RWPE1 (cell line): ENCODE measurements at regions not wholly inside any gene's neighbourhood (a gene's known extent, or its start where the extent isn't known, plus 50 kb on each side); places are given as distances from the start of the nearest gene placed in this dataset.
A peak's percentile ranks its signal among the peaks of the same experiment; 100 is the strongest.

ENCODE experiments used
- CTCF ChIA-PET: fragments of 350-600 bp; sonication (Branson Sonifier 250); formaldehyde crosslinking; extraction: SDS; loops from one replicate; lab custom pipeline; 2021; lab: Yijun Ruan, JAX
- POLR2A ChIA-PET: fragments of 400-600 bp; formaldehyde crosslinking; extraction: SDS; loops from one replicate; lab custom pipeline; 2020; ENCODE audit warnings: antibody characterized with exemption; ENCODE audit not compliant: low non-redundant PET; lab: Yijun Ruan, JAX
- DNase-seq: peaks from one replicate; pipeline ENCODE4 v3.0.0; 2012; ENCODE audit warnings: low spot score
- H3K27ac ChIP-seq: fragments of 450-650 bp; 2 replicates; pipeline ENCODE4 v1.5.1; 2017
- TF ChIP-seq, protein P1 (sequence below): fragments of 450-650 bp; conservative IDR thresholded peaks from 2 replicates; pipeline ENCODE4 v1.5.1; 2017; ENCODE audit warnings: low read depth, mild to moderate bottlenecking

DNA sequence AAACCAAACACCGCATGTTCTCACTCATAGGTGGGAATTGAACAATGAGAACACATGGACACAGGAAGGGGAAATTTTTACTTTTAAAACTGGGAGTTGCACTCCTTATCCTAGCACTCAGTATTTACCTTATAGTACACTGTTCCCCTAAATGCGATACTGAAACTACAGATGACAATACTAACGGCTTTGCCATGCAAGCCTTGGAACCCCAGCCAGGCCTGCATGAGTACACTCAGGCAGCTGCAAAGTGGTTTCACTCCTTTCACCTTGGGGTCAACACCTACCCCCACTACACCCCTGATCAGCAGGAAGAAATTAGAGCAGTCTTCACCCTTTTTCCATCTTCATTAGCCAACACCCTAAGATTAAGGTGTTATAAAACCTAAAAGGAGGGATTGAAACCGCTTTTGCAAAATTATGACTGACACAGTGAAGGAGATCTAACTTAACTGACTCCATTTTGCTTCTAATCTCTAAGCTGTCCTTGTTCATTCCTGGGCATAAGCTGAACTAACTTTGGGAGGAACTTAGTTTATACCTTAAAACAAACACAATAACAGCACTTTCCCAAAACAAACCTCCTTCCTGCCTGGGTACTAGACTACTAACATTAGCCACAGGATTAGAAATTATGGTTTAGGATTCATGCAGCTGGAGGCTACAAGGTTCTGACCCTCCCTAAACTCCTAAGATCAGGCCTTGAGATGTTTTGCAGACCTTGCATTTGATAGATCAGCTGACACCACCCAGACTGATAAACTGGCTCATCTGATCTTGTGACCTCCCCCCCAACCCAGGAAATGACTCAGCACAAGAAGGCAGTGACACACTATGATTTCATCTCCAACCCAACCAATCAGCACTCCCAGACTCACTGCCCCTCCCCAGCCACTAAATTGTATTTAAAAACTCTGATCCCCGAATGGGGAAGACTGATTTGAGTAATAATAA, 452.1 kb upstream of the PPP2R3A start:
- ChIA-PET POLR2A (no interaction called here), CTCF (no interaction called here)
- H3K27ac ChIP-seq = no peak overlapping the region
- peak; percentile 53 for DNase-seq
- TF ChIP-seq, protein P1, sequence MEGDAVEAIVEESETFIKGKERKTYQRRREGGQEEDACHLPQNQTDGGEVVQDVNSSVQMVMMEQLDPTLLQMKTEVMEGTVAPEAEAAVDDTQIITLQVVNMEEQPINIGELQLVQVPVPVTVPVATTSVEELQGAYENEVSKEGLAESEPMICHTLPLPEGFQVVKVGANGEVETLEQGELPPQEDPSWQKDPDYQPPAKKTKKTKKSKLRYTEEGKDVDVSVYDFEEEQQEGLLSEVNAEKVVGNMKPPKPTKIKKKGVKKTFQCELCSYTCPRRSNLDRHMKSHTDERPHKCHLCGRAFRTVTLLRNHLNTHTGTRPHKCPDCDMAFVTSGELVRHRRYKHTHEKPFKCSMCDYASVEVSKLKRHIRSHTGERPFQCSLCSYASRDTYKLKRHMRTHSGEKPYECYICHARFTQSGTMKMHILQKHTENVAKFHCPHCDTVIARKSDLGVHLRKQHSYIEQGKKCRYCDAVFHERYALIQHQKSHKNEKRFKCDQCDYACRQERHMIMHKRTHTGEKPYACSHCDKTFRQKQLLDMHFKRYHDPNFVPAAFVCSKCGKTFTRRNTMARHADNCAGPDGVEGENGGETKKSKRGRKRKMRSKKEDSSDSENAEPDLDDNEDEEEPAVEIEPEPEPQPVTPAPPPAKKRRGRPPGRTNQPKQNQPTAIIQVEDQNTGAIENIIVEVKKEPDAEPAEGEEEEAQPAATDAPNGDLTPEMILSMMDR = no peak

DNA sequence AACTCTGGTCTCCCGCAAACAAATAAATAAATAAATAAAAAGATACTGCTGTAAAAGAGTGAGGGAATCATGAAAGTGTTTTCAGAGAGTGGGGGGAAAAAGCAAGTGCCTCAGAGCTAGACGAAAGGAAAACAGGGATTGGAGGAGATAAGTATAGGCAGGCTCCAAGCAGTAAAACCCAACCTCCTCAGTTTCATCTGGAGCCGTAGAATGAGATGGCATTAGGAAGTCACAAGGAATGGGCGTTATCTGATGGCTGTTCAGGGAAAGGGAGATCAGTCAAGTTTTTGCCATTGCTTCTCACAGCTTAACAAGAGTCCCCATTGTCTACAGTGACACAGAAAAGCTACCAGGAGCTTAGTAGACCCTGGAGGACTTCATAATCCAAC, 451.5 kb upstream of the PPP2R3A start:
- POLR2A ChIA-PET = no interaction called here
- no peak overlapping the region for H3K27ac ChIP-seq
- CTCF ChIA-PET = no interaction called here
- no peak for DNase-seq
- TF ChIP-seq, protein P1 = no peak

DNA sequence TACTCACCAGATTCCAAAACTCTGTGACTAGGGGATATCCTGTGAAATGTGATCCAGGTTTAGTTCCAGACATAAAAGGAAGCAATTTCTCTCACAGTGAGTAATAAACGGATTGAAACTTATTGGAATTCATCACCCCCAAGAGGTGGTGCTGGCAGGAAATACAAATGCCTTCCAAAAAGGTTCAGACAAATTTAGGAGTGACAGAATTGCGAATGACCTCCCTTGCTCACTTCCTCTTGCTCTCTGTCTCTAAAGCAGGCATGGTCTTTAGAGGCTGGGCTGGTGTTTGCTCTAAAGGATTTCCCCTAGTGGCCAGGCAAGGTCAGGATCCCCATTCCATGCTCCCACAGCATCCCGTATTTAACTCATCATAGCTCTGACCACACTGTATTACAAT, 449.4 kb upstream of the PPP2R3A start:
- no peak overlapping the region for H3K27ac ChIP-seq
- POLR2A ChIA-PET = interaction anchor here (0.5 kb wide), 1 partner anchor 76 kb away, joined by 4 read pairs; no protein-coding TSS in a partner anchor
- DNase-seq = no peak
- CTCF ChIA-PET = no interaction called here
- TF ChIP-seq, protein P1 = no peak

DNA sequence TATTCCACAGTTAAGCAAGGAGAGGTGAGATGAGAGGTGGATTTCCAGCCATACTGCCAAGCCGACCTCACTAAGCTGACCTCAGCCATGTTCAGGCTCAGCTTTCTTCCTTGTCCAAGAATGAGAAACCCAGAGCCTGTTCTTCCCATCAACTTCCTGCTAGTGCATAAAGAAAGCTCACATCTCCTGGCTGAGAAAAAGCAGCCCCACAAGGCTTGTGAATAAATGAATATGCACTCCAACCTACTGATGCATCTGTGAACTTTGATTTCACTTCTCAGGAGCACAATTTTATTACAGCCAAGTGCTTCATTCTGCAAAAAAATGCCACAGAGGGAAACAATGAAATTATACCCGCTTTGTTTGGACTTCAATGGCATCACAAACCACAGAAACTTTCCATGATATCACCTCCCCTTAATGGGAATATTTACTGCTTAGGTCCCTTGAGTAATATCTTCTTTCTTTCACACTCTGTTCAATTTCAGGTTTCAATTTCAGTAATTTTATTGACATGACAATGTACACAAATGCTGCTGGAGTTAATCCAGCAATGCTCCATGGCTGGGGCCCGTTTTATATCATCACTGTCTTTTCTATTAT, 437.0 kb upstream of the PPP2R3A start:
- ChIA-PET CTCF (no interaction called here), POLR2A (no interaction called here)
- no peak overlapping the region for H3K27ac ChIP-seq
- TF ChIP-seq, protein P1 = no peak
- no peak for DNase-seq

DNA sequence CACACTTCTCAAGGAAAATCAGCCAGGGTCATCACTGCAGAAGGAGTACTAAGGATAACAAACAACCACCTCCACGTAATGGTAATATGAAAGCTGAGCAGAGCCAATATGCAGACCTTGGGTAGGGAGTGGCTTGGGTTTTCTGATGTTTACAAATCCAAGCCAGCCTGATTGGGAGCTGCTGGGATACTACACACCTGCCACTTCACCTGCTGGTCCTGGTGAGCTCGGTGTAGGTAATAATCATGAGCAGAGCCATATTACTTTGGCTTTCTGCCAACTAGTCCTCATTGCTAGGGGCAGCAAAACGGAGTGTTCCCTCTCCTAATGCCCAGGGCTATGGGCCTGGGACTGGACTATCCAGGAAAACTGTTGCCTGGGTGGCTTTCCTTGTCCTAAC, 433.5 kb upstream of the PPP2R3A start:
- TF ChIP-seq, protein P1 = no peak
- ChIA-PET CTCF (interaction anchor here (1.0 kb wide), 1 partner anchor 81 kb away, joined by 3 read pairs; no protein-coding TSS in a partner anchor), POLR2A (no interaction called here)
- DNase-seq = no peak
- no peak overlapping the region for H3K27ac ChIP-seq

DNA sequence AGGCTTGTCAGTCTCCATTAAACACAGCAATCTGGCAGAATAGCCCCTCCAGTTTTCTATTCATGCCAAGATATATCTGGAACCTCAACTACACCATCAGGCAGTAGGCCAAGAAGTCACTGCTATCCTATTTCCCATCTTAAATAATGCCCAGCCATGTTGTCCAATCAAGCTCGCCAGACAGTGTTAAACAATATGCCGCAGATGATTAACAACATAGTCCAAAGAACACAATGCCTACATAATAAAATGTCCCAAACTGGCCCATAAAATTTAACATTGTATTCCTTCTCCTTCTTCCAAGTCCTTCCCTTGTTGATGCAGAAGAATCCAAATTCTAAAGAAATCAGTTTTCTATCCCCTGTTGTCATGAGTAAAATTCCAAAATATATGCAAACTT, 427.4 kb upstream of the PPP2R3A start:
- CTCF ChIA-PET = no interaction called here
- no peak overlapping the region for H3K27ac ChIP-seq
- no peak for DNase-seq
- TF ChIP-seq, protein P1 = no peak
- POLR2A ChIA-PET = no interaction called here
